SK-N-MC (cell line): ENCODE measurements at regions not wholly inside any gene's neighbourhood (a gene's known extent, or its start where the extent isn't known, plus 50 kb on each side); places are given as distances from the start of the nearest gene placed in this dataset.

Experiments
- DNase-seq: peaks from one replicate; pipeline ENCODE4 v3.0.0-alpha.2; 2011; ENCODE audit warnings: low read depth, low spot score
- H3K27ac ChIP-seq: fragments of 200-600 bp; sonication (generic); 2 replicates; pipeline ENCODE4 v1.5.1; 2016; ENCODE audit warnings: mixed run types
- H3K36me3 ChIP-seq: fragments of 200-600 bp; sonication (generic); 2 replicates; pipeline ENCODE4 v1.6.1; 2017; ENCODE audit warnings: antibody characterized with exemption, low read length, mixed read lengths; ENCODE audit not compliant: insufficient read depth
- H3K4me3 ChIP-seq: fragments of 200-600 bp; sonication (generic); 2 replicates; pipeline ENCODE4 v1.5.1; 2016
- H3K9ac ChIP-seq: fragments of 200-600 bp; sonication (generic); 2 replicates; pipeline ENCODE4 v1.8.0; 2017; ENCODE audit warnings: mixed run types, mixed read lengths; ENCODE audit not compliant: insufficient read length
- H3K9me3 ChIP-seq: fragments of 200-600 bp; sonication (generic); 2 replicates; pipeline ENCODE4 v1.6.1; 2017; ENCODE audit warnings: low read depth, mild to moderate bottlenecking, antibody characterized with exemption, low read length, moderate library complexity, mixed read lengths
- EZH2 ChIP-seq: fragments of 200-600 bp; sonication (generic); IDR thresholded peaks from one replicate; pipeline ENCODE4 v1.6.1; 2017; ENCODE audit warnings: antibody characterized with exemption
- FOXP2 ChIP-seq: optimal IDR thresholded peaks from 2 replicates; pipeline ENCODE3; 2011; ENCODE audit warnings: mild to moderate bottlenecking, moderate library complexity; ENCODE audit not compliant: insufficient read depth; ENCODE audit errors: extremely low read length, control extremely low read depth
- POLR2AphosphoS5 ChIP-seq: IDR thresholded peaks from 2 replicates; pipeline ENCODE4 v1.6.1; 2012; ENCODE audit warnings: mild to moderate bottlenecking, low read depth, low read length, borderline replicate concordance

DNA sequence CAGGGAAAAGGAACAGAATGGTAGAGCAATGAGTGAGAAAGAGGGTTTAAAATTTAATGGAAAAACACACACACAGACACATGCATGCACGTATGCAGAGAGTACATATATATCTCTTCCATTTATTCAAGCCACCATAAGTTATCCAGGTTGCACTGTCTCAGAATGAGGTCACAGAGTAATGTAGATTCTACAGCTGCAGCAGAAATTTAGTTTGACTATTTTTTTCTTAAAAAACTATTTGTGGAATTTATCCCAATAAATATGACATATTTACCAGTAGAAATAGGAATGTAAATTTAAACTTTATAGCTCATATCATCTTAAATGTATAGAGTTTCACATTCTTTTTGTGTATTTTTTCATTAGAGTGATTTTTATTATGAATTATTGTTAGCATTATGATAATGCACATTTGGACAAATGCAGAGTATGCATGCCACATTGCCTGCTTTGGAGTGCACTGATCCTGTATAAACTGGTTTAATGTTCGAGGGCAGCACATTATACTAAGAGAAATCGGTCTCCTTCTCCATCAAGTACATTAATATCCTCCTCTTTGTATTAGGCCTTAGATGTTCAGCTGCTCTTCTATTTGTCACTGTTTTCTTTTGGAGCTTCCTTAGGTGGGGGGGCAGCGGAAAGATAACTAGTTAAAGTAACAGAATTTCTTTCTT lies 216.3 kb upstream of the TARS1 start:
- Histone ChIP-seq H3K4me3 (no peak overlapping the region), H3K36me3 (no peaks in the 10 kb centered on the region), H3K9me3 (no peaks in the 10 kb centered on the region), H3K9ac (no peak overlapping the region), H3K27ac (no peak overlapping the region)
- TF ChIP-seq FOXP2 (no peak), EZH2 (no peak), POLR2AphosphoS5 (no peak)
- no peak for DNase-seq

DNA sequence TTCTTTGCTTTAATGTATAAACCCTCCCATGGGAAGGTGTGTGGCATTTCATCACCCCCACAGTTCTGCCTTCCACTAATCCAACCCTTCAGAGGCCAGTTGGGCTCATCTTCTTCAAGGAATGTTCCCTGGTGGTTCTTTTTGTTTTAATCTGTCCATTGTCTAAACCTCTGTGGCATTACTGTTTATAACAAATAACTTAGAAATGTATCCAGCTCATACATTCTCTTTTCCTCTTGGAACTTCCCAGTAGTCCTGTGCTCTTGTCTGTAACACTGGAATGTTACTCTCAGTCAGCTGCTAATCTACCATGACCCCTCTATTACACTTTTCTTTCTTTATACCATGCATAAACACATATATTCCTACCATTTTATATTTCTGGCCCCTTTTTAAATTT lies 213.5 kb upstream of the TARS1 start:
- no peak for DNase-seq
- Histone ChIP-seq H3K4me3 (no peak overlapping the region), H3K9me3 (no peaks in the 10 kb centered on the region), H3K36me3 (no peaks in the 10 kb centered on the region), H3K27ac (no peak overlapping the region), H3K9ac (no peak overlapping the region)
- no peak for TF ChIP-seq POLR2AphosphoS5
- no peak for TF ChIP-seq FOXP2
- no peak for TF ChIP-seq EZH2

DNA sequence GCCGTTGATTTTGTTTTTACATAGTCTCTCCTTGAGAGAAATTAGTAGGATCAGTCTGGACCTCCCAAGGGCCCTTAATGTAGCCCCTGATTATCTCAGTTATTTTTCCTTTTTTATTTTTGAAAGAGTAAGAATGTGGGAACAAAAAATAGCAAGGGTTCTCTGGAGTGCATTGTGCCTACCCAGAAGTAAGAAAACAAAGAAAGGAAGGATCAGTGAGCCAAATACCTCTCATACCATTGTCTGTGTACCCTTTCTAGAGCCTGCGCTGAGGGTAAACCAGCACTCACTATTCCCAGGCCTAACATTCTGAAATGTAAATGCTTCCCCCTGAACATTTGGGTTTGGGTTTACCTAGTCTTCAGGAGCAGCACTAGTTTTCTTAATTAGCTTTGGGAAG lies 213.0 kb upstream of the TARS1 start:
- H3K9ac ChIP-seq = no peak overlapping the region
- H3K27ac ChIP-seq = no peak overlapping the region

DNA sequence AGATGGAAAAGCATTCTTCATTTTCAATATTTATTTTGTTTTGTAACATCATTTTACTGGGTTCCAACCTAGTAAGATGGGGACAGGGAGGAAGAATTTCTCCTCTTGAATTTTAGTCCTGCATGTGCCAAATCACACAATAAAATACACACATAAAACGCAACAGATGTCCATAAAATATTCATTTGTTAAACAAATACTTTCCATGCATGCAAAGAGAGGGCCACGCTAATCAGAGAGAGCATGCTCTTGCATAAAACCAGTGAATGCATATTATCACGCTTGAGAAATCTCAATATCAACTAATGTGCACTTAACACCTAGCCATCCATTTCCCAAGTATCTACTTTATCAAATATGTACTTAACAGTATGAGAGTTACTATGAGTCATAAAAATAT lies 212.6 kb upstream of the TARS1 start:
- Histone ChIP-seq H3K9ac (no peak overlapping the region), H3K27ac (no peak overlapping the region), H3K4me3 (no peak overlapping the region), H3K9me3 (no peaks in the 10 kb centered on the region), H3K36me3 (no peaks in the 10 kb centered on the region)
- no peak for DNase-seq
- TF ChIP-seq EZH2 = no peak
- no peak for TF ChIP-seq FOXP2
- no peak for TF ChIP-seq POLR2AphosphoS5

More for the DNA sequence above, 213.0 kb upstream of the TARS1 start:
- no peak for TF ChIP-seq POLR2AphosphoS5
- no peak for TF ChIP-seq EZH2
- no peak for TF ChIP-seq FOXP2
- H3K4me3 ChIP-seq = no peak overlapping the region
- H3K36me3 ChIP-seq = no peaks in the 10 kb centered on the region
- H3K9me3 ChIP-seq = no peaks in the 10 kb centered on the region
- DNase-seq = no peak

DNA sequence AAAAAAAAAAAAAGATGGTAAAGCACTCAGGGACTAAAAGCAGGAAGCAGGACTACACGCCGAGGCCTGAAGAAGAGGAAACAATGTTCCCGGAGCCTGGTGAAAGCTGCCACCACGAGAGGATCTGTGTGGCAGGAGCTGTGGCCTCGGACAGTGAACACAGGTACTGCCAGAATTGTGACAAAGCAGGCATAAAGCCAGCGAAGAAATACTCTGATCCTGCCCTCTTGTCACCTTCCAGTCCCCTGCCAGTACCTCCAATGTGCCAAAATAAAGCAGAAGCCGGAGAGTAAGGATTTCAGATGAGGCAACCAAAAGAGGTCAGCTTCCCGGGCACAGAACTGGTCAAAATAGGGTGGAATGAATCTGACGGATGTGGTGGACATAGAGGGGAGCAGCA lies 211.5 kb upstream of the TARS1 start:
- Histone ChIP-seq H3K36me3 (no peaks in the 10 kb centered on the region), H3K27ac (no peak overlapping the region), H3K9ac (no peak overlapping the region), H3K9me3 (no peaks in the 10 kb centered on the region), H3K4me3 (no peak overlapping the region)
- TF ChIP-seq EZH2 (no peak), FOXP2 (no peak), POLR2AphosphoS5 (no peak)
- DNase-seq = no peak

- no peaks in the 10 kb centered on the region for H3K36me3 ChIP-seq
- TF ChIP-seq EZH2 (no peak), POLR2AphosphoS5 (no peak), FOXP2 (no peak)
- H3K4me3 ChIP-seq = no peak overlapping the region
- no peak overlapping the region for H3K27ac ChIP-seq
- no peak overlapping the region for H3K9ac ChIP-seq
- no peaks in the 10 kb centered on the region for H3K9me3 ChIP-seq
- DNase-seq = no peak
Measured at GRCh38 chr5:33230467-33231078, 210.2 kb upstream of the TARS1 start.

- H3K27ac ChIP-seq = no peak overlapping the region
- no peaks in the 10 kb centered on the region for H3K36me3 ChIP-seq
- DNase-seq = no peak
- TF ChIP-seq FOXP2 = no peak
- TF ChIP-seq EZH2 = no peak
- TF ChIP-seq POLR2AphosphoS5 = no peak
- H3K9me3 ChIP-seq = no peaks in the 10 kb centered on the region
- H3K9ac ChIP-seq = no peak overlapping the region
- no peak overlapping the region for H3K4me3 ChIP-seq
Measured at GRCh38 chr5:33231214-33231710, 209.5 kb upstream of the TARS1 start.

DNA sequence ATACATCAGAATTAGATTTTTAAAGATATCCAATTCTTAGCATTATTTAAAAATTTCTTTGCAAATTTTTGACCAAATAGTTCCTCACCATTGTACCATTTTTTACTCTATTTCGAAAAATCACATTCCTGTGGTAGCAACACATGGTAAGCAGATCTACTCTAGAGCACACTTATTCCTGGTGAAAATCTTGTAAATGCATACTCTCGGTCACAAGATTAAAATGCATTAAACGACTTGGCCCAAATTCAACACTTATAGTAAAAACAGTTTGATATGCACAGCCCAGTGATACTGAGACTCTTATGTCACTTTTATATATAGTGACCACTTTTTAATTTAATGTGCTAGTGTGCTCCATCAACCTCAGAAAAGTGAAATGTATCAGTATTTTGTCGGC lies 208.8 kb upstream of the TARS1 start:
- Histone ChIP-seq H3K9ac (no peak overlapping the region), H3K4me3 (no peak overlapping the region), H3K36me3 (no peaks in the 10 kb centered on the region), H3K27ac (no peak overlapping the region), H3K9me3 (no peaks in the 10 kb centered on the region)
- no peak for TF ChIP-seq FOXP2
- TF ChIP-seq POLR2AphosphoS5 = no peak
- no peak for TF ChIP-seq EZH2
- DNase-seq = no peak

- Histone ChIP-seq H3K9me3 (no peaks in the 10 kb centered on the region), H3K27ac (no peak overlapping the region), H3K36me3 (no peaks in the 10 kb centered on the region), H3K9ac (no peak overlapping the region), H3K4me3 (no peak overlapping the region)
- TF ChIP-seq FOXP2 (no peak), POLR2AphosphoS5 (no peak), EZH2 (no peak)
- no peak for DNase-seq
Measured at GRCh38 chr5:33232731-33233505, 207.8 kb upstream of the TARS1 start.
